Loucy (cell line): ENCODE measurements at regions not wholly inside any gene's neighbourhood (a gene's known extent, or its start where the extent isn't known, plus 50 kb on each side); places are given as distances from the start of the nearest gene placed in this dataset.

Experiments
- CTCF ChIP-seq: fragments of 200-600 bp; sonication (generic); conservative IDR thresholded peaks from 2 replicates; pipeline ENCODE4 v1.5.1; 2014; ENCODE audit warnings: mild to moderate bottlenecking, antibody characterized with exemption, low read length
- EZH2phosphoT487 ChIP-seq: fragments of 200-600 bp; IDR thresholded peaks from 2 replicates; pipeline ENCODE4 v1.6.1; 2018; ENCODE audit warnings: antibody characterized with exemption, mild to moderate bottlenecking, moderate library complexity, borderline replicate concordance

GRCh38 chr17:77393274-77393600 lies 252.5 kb downstream of the SEC14L1 start:
- TF ChIP-seq CTCF: no peak
- TF ChIP-seq EZH2phosphoT487: no peak
